H54 (cell line): ENCODE measurements at regions not wholly inside any gene's neighbourhood (a gene's known extent, or its start where the extent isn't known, plus 50 kb on each side); places are given as distances from the start of the nearest gene placed in this dataset.

ENCODE experiments used
- DNase-seq: peaks from one replicate; pipeline ENCODE4 v3.0.0; 2011; ENCODE audit warnings: low spot score, mixed read lengths; ENCODE audit not compliant: insufficient read length
- FAIRE-seq: peaks from 3 replicates; lab custom pipeline; 2011; peaks lifted over from hg19 to GRCh38; lab: Jason Lieb, UNC
- POLR2A ChIP-seq: IDR thresholded peaks from 2 replicates; pipeline ENCODE4 v1.6.1; 2011; ENCODE audit warnings: low read depth, mild to moderate bottlenecking, low read length

DNA sequence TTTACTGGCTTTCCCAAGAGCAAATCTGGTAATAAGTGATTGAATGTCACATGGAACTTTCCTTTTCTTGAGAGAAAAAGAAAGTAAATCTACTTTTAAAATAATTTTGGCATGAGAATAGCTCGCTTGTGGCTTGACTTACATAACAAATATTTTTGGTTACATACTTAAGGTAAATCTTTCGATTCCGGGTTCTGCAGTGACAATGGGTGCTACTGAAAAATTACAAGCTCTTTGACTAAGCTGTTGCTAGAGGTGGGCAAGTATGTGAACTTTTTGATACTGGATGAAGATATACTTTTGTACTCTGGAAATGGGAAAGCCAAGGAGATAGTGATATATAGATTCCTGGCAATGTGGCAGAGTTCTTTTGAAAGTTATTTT is 51.9 kb upstream of the OTOL1 start:
- no peak for TF ChIP-seq POLR2A
- no peak for FAIRE-seq
- DNase-seq = no peak

GRCh38 chr3:161443921-161444693 is 52.5 kb upstream of the OTOL1 start:
- no peak for TF ChIP-seq POLR2A

GRCh38 chr3:161430307-161430706 is 59.0 kb upstream of the SPTSSB start:
- no peak for TF ChIP-seq POLR2A
- DNase-seq (no peak), FAIRE-seq (no peak)

More at GRCh38 chr3:161443921-161444693, 52.5 kb upstream of the OTOL1 start:
- FAIRE-seq (no peak), DNase-seq (no peak)

- FAIRE-seq = no peak
- no peak for TF ChIP-seq POLR2A
- no peak for DNase-seq
Observed at GRCh38 chr3:161427347-161427746, 56.0 kb upstream of the SPTSSB start.

- TF ChIP-seq POLR2A = no peak
- no peak for DNase-seq
- no peak for FAIRE-seq
Observed at GRCh38 chr3:161426758-161427157, 55.4 kb upstream of the SPTSSB start.

- FAIRE-seq (peak; percentile 82), DNase-seq (no peak)
- no peak for TF ChIP-seq POLR2A
Observed at GRCh38 chr3:161423911-161424522, 52.7 kb upstream of the SPTSSB start.

DNA sequence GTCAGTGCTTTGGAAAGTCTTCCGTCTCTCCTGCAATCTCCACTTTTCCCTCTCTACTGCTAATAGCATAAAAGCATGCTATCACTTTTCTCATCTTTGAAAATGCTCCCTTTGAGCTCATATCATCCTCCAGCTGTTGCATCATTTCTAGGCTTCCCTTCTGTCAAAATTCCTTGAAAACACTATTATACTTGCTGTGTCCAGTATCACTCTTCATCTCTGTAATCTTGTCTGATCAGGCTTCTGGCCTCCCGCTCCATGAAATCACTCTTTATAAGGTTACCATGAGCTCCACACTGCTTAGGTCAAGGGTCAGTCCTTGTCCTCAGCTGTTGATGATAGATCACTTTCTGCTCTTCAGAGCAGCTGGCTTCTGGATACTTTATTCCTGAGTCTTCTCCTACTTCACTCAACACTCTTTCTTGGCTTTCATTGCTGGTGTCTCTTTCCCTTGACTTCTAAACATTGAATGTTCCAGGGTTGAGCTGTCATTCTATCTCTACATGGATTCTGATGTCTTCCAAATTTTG is 50.9 kb upstream of the SPTSSB start:
- no peak for FAIRE-seq
- no peak for TF ChIP-seq POLR2A

More for the DNA sequence above, 50.9 kb upstream of the SPTSSB start:
- no peak for DNase-seq
